ENCODE measurements at regions not wholly inside any gene's neighbourhood (a gene's known extent, or its start where the extent isn't known, plus 50 kb on each side); places are given as distances from the start of the nearest gene placed in this dataset.

GRCh38 chr5:123294544-123294943, 128.7 kb downstream of the CEP120 start:
- no peak overlapping the region for H3K4me3 ChIP-seq (ENCODE audit: low read depth, low read length)
- no peak for TF ChIP-seq CTCF (conservative IDR thresholded peaks at IDR 0.05; ENCODE audit: low read depth, low read length)
- no peak for DNase-seq (ENCODE audit: low read depth)

GRCh38 chr5:123289210-123289609, 134.0 kb downstream of the CEP120 start:
- no peak for DNase-seq (ENCODE audit: low read depth)
- no peak overlapping the region for H3K4me3 ChIP-seq (ENCODE audit: low read depth, low read length)
- no peak for TF ChIP-seq CTCF (conservative IDR thresholded peaks at IDR 0.05; ENCODE audit: low read depth, low read length)

- no peak for DNase-seq (ENCODE audit: low read depth)
- no peak overlapping the region for H3K4me3 ChIP-seq (ENCODE audit: low read depth, low read length)
- no peak for TF ChIP-seq CTCF (conservative IDR thresholded peaks at IDR 0.05; ENCODE audit: low read depth, low read length)
Observed at GRCh38 chr5:123287881-123288280, 135.3 kb downstream of the CEP120 start.

GRCh38 chr5:123286891-123287290, 136.3 kb downstream of the CEP120 start:
- DNase-seq (ENCODE audit: low read depth) = no peak
- no peak for TF ChIP-seq CTCF (conservative IDR thresholded peaks at IDR 0.05; ENCODE audit: low read depth, low read length)

DNA sequence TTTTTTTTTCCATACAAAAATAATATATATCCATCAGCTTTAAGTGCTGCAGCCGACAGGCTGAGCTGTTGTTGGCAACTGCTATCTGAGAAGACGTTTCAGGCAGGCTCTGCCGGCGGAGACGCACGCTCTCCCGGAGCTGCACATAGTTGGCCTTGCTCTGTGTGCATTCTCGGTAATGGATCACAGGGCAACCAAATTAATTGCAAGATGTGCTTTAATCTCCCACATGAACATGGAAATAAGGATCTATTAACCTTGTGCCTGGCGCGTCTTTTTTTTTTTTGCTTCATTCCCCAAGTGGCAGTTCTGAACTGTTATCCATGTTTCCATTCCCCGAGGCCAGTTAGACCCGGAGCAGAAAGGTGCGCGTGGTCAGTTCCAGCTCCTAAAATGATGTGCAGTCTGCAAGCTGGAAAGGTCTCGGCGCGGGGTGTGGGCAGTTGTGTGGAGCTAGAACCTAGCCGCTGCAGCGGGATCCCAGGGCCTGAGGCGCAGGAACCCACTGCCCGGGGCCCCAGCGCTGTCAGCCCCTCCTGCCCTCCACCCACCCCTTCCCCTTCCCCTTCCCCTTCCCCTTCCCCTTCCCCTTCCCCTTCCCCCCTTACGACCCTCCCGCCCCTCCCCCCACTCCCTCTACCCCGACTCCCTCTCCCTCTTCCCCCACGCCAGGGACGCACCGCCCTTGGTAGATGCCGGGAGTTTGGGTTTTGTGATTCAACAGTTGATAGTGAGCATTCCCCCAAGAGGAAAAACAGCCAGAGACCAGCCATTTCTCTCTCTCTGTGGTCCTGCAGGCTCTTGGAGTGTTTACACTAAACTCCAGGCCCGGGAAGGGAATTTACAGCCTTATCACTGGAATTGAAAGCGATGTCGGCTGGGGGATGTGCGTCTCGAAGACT, 137.8 kb downstream of the CEP120 start:
- peak; percentile 64 for DNase-seq (ENCODE audit: low read depth)
- TF ChIP-seq CTCF (conservative IDR thresholded peaks at IDR 0.05; ENCODE audit: low read depth, low read length) = peak; percentile 5
- H3K4me3 ChIP-seq (ENCODE audit: low read depth, low read length) = peak overlapping the region; percentile 45

More at GRCh38 chr5:123286891-123287290, 136.3 kb downstream of the CEP120 start:
- no peak overlapping the region for H3K4me3 ChIP-seq (ENCODE audit: low read depth, low read length)

- no peak overlapping the region for H3K4me3 ChIP-seq (ENCODE audit: low read depth, low read length)
- no peak for DNase-seq (ENCODE audit: low read depth)
- TF ChIP-seq CTCF (conservative IDR thresholded peaks at IDR 0.05; ENCODE audit: low read depth, low read length) = no peak
Observed at GRCh38 chr5:123283499-123283898, 139.7 kb downstream of the CEP120 start.

DNA sequence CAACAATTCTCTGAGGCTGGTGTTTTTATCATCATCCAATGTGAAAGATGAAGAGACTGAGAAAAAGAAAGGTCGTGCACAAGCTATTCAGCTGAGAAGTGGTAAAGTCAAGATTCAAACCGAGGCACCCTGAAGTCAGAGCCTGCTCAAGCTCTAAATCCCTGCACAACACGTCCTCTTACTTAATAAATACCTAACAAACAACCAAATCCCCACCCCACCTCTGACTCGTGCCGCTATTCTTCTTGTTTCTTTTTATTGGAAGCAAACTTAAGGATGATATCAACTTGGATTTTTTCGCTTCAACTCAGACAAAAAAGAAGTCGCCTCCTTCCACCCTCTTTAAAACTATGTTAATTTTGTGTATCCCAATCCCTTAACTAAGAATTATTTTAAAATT, 140.2 kb downstream of the CEP120 start:
- no peak overlapping the region for H3K4me3 ChIP-seq (ENCODE audit: low read depth, low read length)
- TF ChIP-seq CTCF (conservative IDR thresholded peaks at IDR 0.05; ENCODE audit: low read depth, low read length) = no peak
- no peak for DNase-seq (ENCODE audit: low read depth)
